GM03348 (cell line): ENCODE measurements at regions not wholly inside any gene's neighbourhood (a gene's known extent, or its start where the extent isn't known, plus 50 kb on each side); places are given as distances from the start of the nearest gene placed in this dataset.
A peak's percentile ranks its signal among the peaks of the same experiment; 100 is the strongest.

ENCODE experiments used
- DNase-seq: peaks from one replicate; pipeline ENCODE4 v3.0.0; 2012; ENCODE audit warnings: low spot score

GRCh38 chr5:141778206-141778605, 96.2 kb upstream of the ARAP3 start:
- DNase-seq = peak; percentile 90

DNA sequence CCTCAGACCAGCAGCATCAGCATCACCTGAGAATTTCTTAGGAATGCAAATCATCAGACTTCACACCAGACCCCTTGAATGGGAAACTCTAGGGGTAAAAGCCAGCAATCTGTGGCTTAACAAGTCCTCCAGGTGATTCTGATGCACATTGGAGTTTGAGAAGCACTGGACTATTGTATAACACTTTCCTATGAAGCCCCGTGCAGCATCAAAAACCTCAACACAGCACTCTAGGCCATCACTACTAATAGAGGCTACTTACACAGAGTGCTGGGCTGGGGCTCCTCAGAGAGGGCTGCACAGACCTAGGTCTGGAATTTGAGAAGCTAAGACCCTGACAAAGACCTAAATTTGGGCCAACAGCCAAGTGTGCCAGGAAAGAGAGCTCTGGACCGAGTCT, 95.7 kb upstream of the ARAP3 start:
- no peak for DNase-seq

DNA sequence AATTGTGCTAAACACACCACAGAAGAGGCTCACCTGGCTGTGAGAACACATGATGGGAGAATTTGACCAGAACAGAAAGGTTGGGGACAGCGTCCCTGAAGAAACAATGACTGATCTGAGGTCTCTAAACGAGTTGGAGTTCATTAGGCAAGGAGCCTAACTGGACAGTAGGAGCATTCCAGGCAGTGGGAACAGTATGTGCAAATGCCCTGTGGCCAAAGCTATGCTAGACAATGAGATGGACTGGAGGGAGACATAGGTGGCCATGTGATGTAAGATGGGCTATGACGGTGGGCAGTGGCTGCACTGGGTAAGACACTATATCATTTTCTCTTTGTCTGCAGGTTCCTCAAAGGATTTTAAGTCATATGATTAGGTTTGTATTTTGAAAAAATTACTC, 95.1 kb upstream of the ARAP3 start:
- no peak for DNase-seq

DNA sequence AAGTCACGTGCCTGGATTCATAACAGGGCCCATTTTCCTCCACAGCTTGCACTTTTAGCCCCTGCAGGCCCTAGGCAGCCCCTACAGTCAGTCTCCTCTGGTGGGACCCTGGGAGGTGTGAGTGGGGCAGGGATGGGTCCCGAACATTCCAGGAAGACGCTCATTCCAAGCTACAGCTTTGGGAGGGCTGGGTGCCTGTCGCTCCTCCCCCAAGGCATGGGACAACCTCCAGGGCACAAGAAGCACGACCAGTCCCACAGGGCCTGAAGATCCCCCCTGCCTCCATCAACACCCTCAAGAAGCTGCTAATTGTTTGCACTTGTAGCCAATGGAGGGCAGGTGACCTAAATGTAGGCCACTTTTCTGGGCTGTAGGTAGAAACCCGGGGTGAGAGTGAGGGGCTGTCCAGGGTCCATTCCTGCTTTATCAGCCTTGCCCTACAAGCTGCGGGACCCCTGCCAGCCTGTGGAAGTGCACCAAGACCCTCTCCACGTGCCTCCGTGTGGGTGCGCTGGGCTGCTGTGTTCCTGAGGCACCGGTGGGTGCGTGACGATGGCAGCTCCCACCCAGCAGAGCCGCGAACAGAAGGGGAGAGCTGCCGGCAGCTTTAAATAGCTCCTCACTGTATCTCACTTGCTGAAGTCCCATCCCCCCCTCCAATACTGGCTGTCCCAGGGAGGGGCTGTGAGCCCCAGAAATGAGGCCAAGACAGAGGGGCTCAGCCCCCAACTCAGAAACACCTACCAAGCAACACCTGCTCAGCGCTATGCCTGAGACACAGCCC, 91.9 kb upstream of the ARAP3 start:
- DNase-seq = no peak

- DNase-seq = peak; percentile 57
Observed at GRCh38 chr5:141772281-141772680, 90.3 kb upstream of the ARAP3 start.

DNA sequence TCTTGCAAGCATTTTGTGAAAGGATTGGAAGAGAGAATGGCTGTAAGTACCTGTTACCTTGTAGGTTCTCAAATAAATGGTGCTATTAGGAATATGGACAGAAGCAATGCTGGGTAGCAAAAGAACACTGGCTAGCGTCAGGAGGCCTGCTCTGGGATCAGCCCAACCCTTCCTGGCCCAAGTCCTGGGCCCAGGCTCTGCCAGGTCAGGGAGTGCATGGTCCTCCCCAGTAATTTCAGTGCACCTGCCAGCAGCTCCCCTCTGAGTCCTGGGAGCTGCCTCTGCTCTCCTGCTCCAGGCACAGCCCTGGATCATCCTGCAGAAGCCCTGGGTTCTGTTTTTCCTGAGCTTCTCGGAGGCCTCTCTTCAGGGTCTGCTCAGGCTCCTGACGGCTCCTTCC, 89.5 kb upstream of the ARAP3 start:
- no peak for DNase-seq

- DNase-seq = no peak
Observed at GRCh38 chr5:141771031-141771430, 89.0 kb upstream of the ARAP3 start.

GRCh38 chr5:141769671-141770070, 87.6 kb upstream of the ARAP3 start:
- DNase-seq = no peak

- no peak for DNase-seq
Observed at GRCh38 chr5:141767671-141768070, 85.6 kb upstream of the ARAP3 start.

- DNase-seq = no peak
Observed at GRCh38 chr5:141765896-141766551, 84.0 kb upstream of the ARAP3 start.

DNA sequence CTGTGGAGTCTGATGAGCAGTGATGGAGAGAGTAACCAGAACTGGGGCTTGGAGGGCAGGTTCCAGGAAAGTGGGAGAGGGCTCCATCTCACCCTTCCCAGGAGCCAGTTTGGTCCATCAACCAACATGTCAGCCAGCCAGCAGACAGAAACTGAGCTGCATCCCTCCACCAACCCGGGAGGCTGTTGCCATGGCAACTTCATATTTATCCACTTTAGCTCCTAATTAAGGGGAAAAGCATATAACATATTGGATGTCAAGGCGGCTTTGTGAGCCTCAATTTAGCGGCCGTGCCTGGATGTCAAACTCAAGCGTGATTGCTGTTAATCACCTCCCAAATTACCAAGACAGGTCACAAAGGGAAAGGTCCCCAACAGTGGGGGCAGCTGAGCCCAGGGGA, 81.5 kb upstream of the ARAP3 start:
- no peak for DNase-seq

- no peak for DNase-seq
Observed at GRCh38 chr5:141762790-141763368, 80.8 kb upstream of the ARAP3 start.

GRCh38 chr5:141762316-141762715, 80.3 kb upstream of the ARAP3 start:
- no peak for DNase-seq

GRCh38 chr5:141760753-141761152, 78.7 kb upstream of the ARAP3 start:
- no peak for DNase-seq

GRCh38 chr5:141760193-141760592, 78.2 kb upstream of the ARAP3 start:
- no peak for DNase-seq

- DNase-seq = no peak
Observed at GRCh38 chr5:141758310-141758998, 76.4 kb upstream of the ARAP3 start.

DNA sequence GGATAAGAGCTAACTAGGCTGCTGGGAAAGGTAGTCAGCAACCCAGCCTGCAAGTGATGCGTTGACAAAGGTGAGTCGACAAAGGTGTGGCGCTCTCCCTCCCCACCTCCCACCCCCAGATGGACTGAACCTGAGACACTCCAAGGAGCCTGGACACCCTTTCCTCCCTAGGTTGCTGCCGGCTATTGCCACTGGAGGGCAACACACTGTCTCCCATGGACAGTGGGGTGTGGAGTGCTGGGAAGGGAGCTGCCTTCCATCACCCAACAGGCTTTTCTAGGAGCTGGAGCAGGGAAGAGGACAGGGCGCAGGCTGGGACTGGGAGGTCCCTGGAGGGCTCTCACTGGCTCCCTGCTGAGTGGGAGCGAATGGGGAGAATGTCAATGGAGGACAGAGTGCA, 75.4 kb upstream of the ARAP3 start:
- DNase-seq = peak; percentile 79

DNA sequence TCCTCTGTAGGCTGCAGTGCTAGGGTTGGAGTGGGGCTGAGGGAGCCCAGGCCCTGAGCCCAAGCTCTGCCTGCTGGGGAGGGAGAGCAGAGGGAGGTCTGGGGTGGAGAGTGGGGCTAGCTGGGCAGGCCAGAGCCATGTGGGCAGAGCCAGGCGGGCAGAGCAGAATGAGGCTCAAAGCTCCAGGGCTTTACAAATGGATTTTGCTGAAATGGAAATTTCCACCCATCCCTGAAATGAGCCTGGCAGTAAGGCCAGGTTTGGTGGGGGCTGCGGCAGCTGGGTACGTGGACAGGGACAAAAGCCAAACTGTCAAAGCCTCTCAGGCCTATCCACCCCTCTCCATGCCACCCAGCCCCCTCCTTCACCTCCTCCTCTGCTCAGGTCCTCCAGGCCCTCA, 74.2 kb upstream of the ARAP3 start:
- no peak for DNase-seq

- peak; percentile 75 for DNase-seq
Observed at GRCh38 chr5:141753971-141754713, 72.1 kb upstream of the ARAP3 start.

DNA sequence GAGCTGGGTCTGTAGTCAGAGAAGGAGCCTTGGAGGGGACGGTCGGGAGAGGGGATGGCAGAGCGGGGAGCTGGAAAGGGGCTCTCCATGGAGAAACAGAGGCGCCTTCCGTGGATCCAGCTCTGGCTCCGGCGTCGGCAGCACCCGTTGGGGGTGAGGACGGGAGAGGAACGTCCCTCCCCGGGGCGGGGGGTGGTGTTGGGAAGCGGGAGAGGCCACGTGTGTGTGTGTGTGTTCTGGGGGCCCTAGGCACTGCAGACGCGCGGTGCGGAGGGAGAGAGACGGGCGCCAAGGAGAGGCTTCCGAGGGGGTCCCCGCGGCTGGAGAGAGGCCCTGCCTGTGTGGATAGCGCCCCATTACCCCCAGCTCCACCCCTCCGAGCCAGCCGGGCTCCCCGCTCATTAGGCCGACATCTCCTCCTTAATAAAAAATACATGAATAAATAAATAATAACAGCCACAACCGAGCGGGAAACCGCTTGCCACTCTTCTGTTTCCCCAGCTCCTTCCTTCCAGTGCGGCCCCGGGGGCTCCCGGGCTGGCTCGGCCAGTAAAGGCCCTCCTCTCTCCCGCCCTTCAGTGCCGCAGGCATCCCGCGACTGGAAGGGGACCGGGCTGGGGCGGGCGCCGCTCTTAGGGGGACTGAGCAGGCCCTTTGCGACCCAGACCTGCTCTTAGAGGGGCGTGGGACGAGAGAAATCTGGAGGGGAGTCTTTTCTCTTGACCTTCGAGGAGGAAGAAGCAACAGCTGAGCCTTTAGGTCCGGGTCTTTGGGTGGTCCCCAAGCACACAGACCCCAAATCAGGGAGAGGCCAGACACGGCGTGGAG, 71.3 kb upstream of the ARAP3 start:
- no peak for DNase-seq
